ENCODE measurements at regions not wholly inside any gene's neighbourhood (a gene's known extent, or its start where the extent isn't known, plus 50 kb on each side); places are given as distances from the start of the nearest gene placed in this dataset.

DNA sequence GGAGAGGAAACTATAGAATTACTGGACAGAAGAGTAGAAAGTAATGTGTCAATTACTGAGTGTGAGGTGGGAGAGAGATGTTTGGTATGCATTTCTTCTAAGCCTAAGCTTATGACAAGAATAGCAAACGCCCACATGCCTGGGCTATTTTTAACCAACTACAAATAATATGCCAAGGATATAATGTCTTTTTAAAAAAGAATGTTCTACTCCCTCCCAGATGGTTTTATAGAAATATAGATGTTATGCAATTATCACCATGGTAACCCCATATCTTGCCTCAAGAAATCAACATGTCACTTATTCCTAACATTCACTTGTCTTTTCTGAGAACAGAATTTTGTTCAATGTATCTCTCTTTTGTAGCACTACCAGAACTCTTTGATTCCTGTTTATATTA is 996.7 kb upstream of the CHORDC1 start:
- no peak for TF ChIP-seq POLR2A (IDR thresholded peaks at IDR 0.05; ENCODE audit: low read depth)
- no peak for TF ChIP-seq EP300 (IDR thresholded peaks at IDR 0.05)
